Uterus (tissue), 3 donors: ENCODE measurements at regions not wholly inside any gene's neighbourhood (a gene's known extent, or its start where the extent isn't known, plus 50 kb on each side); places are given as distances from the start of the nearest gene placed in this dataset.

Experiments used
- DNase-seq, 2 donors: peaks; one replicate each; pipeline ENCODE4 v3.0.0-alpha.2; 2019 to 2020
- H3K27ac ChIP-seq, 2 donors: fragments of 200-600 bp; sonication (generic); 1 replicate in 1 of 2; 2 replicates in 1 of 2; pipeline ENCODE4 v1.5.1; 2016 to 2018
- H3K27me3 ChIP-seq, 2 donors: fragments of 200-600 bp; sonication (generic); one replicate each; pipeline ENCODE4 v1.5.1; 2018 to 2019; ENCODE audit warnings: control low read depth in 1 of 2
- H3K36me3 ChIP-seq, 2 donors: fragments of 200-600 bp; sonication (generic); one replicate each; pipeline ENCODE4 v1.5.1; 2019; ENCODE audit warnings: control low read depth in 1 of 2
- H3K4me1 ChIP-seq, 2 donors: fragments of 200-600 bp; sonication (generic); one replicate each; pipeline ENCODE4 v1.5.1; 2018 to 2019; ENCODE audit warnings: control low read depth in 1 of 2
- H3K4me3 ChIP-seq, 2 donors: fragments of 200-600 bp; sonication (generic); 1 replicate in 1 of 2; 2 replicates in 1 of 2; pipeline ENCODE4 v1.5.1; 2018 to 2019; ENCODE audit warnings: mild to moderate bottlenecking in 1 of 2
- H3K9me3 ChIP-seq, 2 donors: fragments of 200-600 bp; sonication (generic); one replicate each; pipeline ENCODE4 v1.5.1; 2019; ENCODE audit warnings: control low read depth in 1 of 2
- CTCF ChIP-seq, 4 experiments: fragments of 200-600 bp in 2 of 4; fragments of 450-650 bp in 2 of 4; sonication (generic) in 2 of 4; IDR thresholded peaks; one replicate each; pipeline ENCODE4 v1.5.1; 2016 to 2019; ENCODE audit warnings: antibody characterized with exemption in 4 of 4, mild to moderate bottlenecking in 2 of 4, moderate library complexity in 1 of 4
- POLR2A ChIP-seq, 2 donors: fragments of 450-650 bp; IDR thresholded peaks; one replicate each; pipeline ENCODE4 v1.6.1; 2016; ENCODE audit warnings: antibody characterized with exemption in 2 of 2, mild to moderate bottlenecking in 1 of 2, moderate library complexity in 1 of 2
- intact Hi-C: fragments of 100-400 bp; cut with DNase I; formaldehyde crosslinking; loops from one replicate; pipeline ENCODE4 v1.15.1; 2023; ENCODE audit warnings: low total_unique reads
- donor health status: DM: yes; HTN: yes; CAD: no.

DNA sequence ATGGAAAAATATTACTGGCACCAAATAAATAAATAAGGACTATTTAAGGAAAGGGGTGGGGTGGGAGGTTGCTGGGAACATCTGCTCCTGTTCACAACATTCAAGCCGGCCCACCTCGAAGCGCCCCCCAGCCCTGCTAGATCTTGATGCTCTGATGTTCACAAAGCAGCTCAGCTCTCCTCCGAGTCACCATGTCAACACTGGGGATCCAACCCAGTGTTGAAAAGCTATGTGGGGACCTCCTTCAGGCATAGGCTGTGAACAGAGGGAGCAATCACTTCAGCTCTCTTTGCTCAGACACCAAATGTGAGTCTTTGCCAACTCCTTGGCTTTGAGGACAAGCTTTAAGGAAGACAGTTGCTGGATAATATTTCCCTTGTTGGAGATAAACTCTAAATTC is 176.8 kb upstream of the NT5E start:
- Histone ChIP-seq H3K4me3 (no peak overlapping the region), H3K27me3 (no peaks in the 10 kb centered on the region), H3K9me3 (no peaks in the 10 kb centered on the region), H3K36me3 (no peaks in the 10 kb centered on the region), H3K27ac (no peak overlapping the region), H3K4me1 (no peaks in the 10 kb centered on the region)
- no peak for TF ChIP-seq CTCF (IDR thresholded peaks at IDR 0.05)
- TF ChIP-seq POLR2A (IDR thresholded peaks at IDR 0.05): no peak
- intact Hi-C loops: no loop called here
- no peak for DNase-seq

DNA sequence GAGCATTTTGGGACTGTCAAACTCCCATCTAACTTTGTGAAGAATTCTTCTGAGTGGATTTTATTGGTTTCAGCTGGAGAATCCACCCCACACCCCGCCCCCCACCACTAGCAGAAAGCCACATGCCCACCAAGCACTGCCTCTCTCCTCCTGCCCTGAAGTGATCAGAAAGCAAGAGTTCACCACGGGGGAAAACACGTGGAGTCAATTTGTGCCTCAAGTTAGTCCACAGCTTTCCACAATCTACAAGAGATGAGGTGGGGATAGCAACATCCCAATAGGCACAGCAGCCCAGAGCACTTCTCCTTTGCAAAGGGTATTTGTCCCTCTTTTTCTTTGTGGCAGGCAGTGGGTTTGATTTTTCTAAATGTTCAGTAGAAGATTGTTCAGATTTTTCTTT is 177.3 kb upstream of the NT5E start:
- no peaks in the 10 kb centered on the region for H3K4me1 ChIP-seq
- H3K4me3 ChIP-seq: no peak overlapping the region
- no peaks in the 10 kb centered on the region for H3K36me3 ChIP-seq
- DNase-seq: no peak
- no peak for TF ChIP-seq CTCF (IDR thresholded peaks at IDR 0.05)
- no peak for TF ChIP-seq POLR2A (IDR thresholded peaks at IDR 0.05)
- H3K27me3 ChIP-seq: no peaks in the 10 kb centered on the region
- H3K27ac ChIP-seq: no peak overlapping the region
- no peaks in the 10 kb centered on the region for H3K9me3 ChIP-seq
- intact Hi-C loops: no loop called here

DNA sequence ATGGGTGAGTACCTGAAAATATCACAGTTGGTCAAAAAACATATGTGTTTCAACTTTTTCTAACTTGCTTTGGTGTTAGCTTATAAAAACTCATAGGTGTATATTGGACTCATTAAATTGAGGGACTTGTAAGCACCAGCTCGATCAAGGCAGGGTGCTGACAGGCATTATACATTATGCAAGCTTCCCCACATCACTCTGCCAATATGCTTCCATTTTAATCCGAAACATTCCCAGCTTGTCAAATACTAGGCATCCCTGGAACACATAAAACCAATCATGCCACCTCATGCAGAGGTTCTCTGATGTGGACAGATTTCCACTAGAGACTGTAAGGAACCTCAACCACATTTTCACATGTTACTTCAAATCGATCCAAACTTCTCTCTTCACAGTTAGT is 187.3 kb upstream of the NT5E start:
- no peak for TF ChIP-seq POLR2A (IDR thresholded peaks at IDR 0.05)
- no peak for TF ChIP-seq CTCF (IDR thresholded peaks at IDR 0.05)
- no peaks in the 10 kb centered on the region for H3K36me3 ChIP-seq
- no peak overlapping the region for H3K27ac ChIP-seq
- H3K4me3 ChIP-seq: no peak overlapping the region
- no peaks in the 10 kb centered on the region for H3K9me3 ChIP-seq
- no peak for DNase-seq
- H3K4me1 ChIP-seq: no peaks in the 10 kb centered on the region
- H3K27me3 ChIP-seq: no peaks in the 10 kb centered on the region
- intact Hi-C loops: no loop called here

- Histone ChIP-seq H3K4me1 (no peaks in the 10 kb centered on the region), H3K27me3 (no peaks in the 10 kb centered on the region), H3K4me3 (no peak overlapping the region), H3K27ac (no peak overlapping the region), H3K36me3 (no peaks in the 10 kb centered on the region), H3K9me3 (no peaks in the 10 kb centered on the region)
- intact Hi-C loops: no loop called here
- TF ChIP-seq CTCF (IDR thresholded peaks at IDR 0.05): no peak
- TF ChIP-seq POLR2A (IDR thresholded peaks at IDR 0.05): no peak
- DNase-seq: no peak
Measured at GRCh38 chr6:85261271-85261670, 188.6 kb upstream of the NT5E start.

DNA sequence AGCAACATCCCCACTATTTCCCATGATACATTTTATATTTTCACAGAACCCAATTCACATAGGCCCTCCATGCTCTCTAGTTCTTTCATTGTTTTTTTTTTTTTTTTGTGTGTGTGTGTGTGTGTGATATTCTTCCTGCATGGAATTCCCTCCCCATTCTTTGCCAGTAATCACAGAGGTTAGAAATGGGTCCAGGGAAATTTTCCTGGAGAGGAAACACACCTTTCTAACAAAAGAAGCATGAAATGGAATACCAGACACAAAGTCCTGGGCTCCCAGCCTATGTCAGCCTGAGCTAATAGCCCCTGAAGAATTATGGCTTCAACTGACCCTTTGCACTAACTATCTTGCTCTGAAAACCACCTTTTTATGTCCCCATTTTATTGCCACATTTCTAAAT is 194.2 kb upstream of the NT5E start:
- no peak for DNase-seq
- Histone ChIP-seq H3K27me3 (no peaks in the 10 kb centered on the region), H3K36me3 (no peaks in the 10 kb centered on the region), H3K9me3 (no peaks in the 10 kb centered on the region), H3K27ac (no peak overlapping the region), H3K4me1 (no peaks in the 10 kb centered on the region), H3K4me3 (no peak overlapping the region)
- TF ChIP-seq POLR2A (IDR thresholded peaks at IDR 0.05) (no peak), CTCF (IDR thresholded peaks at IDR 0.05) (no peak)
- intact Hi-C loops: no loop called here
